EL (cell line): ENCODE measurements at regions not wholly inside any gene's neighbourhood (a gene's known extent, or its start where the extent isn't known, plus 50 kb on each side); places are given as distances from the start of the nearest gene placed in this dataset.

Experiments used
- DNase-seq: peaks from one replicate; pipeline ENCODE4 v3.0.0-alpha.2; 2016

DNA sequence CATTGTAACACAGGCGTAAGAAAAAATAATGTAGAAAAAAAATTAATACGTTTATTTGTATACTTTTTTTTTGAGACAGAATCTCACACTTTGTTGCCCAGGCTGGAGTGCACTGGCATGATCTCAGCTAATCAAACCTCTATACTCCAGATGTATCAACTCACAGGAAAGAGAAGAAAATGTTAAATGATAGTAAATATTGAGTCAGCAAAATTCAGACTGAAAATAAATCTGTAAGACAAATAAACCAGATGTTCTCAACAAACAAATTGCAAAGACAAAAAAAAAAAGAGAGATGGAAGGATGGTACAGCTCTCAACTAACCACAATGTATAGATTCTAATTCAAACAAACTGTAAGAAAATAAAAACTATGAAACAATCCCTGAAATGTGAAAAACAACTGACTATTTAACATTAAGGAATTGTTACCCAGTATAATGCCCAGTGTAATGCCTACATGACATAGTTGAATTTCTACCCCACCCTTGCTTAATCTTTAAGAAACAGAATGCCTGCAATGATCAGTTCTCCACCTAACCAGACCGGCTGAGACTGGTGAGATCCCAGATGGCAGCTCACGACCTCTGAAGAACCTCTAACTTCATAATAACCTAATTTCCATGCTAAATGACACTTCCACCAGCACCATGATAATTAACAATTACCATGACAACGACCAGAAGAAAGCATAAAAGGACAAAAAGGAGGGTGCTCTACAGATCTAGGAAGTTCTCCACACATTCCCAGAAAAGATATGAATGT, 272.0 kb upstream of the GNAI1 start:
- DNase-seq = no peak

- no peak for DNase-seq
Measured at GRCh38 chr7:79855172-79855571, 279.5 kb upstream of the GNAI1 start.

DNA sequence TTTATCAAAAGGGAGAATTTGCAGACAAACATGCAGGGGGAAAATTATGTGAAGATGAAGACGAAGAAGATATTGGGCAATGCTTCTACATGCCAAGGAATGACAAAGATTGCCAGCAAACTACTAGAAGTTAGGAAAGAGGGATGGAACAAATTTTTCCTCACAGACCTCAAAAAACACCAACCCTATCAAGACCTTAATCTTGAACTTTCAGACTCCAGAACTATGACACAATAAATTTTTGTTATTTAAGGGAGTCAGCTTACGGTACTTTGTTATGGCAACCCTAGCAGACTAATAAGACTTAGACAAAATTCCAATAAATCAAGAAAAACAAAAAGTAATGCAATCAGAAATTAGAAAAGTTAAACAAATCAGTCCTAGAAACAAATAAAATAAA, 280.0 kb upstream of the GNAI1 start:
- no peak for DNase-seq

GRCh38 chr7:79837915-79838314, 296.7 kb upstream of the GNAI1 start:
- no peak for DNase-seq

- DNase-seq = no peak
Measured at GRCh38 chr7:79833616-79834015, 301.0 kb upstream of the GNAI1 start.

DNA sequence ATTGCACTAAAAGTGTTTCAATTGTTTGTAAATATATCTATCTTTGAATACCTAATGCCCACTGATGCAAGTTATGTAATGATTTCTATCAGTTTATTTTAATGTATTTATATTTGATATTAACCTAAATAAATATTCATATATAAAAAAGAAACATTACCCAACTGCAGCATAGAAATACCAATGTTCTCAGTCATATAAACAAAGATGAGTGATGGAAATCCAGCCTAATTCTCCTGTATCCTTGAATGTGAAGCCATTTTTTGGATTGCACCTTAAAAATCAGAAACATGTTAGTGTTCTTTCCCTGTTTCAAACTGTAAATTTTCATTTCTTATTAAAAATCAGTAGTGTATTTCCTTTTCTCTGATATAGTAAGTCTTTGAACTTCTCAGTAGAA, 305.8 kb upstream of the GNAI1 start:
- no peak for DNase-seq

GRCh38 chr7:79823246-79823951, 311.2 kb upstream of the GNAI1 start:
- DNase-seq = no peak

- no peak for DNase-seq
Measured at GRCh38 chr7:79822620-79823240, 311.9 kb upstream of the GNAI1 start.

DNA sequence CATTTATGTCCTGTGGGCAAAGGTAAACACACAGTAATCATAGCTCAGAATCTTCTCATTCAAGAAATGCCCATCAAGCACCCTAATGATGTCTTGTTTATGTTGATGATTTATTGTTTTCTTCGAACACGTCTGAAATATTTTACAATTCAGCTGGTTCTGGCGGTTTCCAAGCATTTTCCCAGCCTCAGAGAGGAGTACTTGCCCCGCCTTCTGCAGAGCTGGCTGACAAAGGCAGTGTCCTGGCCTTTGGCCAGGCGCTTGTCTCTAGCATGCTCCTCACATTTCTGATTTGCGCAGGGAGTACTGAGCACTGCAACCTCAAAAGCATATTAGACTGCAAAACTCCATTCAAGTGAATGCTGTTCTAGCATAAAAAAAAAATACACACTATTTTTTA, 314.2 kb upstream of the GNAI1 start:
- DNase-seq = peak; percentile 17

DNA sequence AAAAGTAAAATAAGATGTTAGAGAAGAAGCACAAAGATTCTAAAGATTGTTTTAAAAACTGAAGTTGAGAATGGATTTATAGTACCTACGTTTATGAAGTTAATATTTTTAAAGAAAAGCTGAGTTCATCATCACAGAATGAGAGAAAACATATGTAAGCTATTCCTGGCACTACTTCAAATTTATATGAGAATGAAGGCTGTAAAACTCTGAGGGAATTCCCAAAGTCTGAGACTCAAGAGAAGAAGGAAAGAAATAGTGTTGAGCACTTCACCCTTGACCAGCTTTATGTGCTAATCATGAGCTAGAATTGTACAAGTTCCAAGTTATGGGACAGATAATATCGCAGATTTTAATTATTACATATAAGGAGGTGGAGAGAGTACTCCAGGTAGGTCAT, 323.7 kb upstream of the GNAI1 start:
- peak; percentile 6 for DNase-seq

DNA sequence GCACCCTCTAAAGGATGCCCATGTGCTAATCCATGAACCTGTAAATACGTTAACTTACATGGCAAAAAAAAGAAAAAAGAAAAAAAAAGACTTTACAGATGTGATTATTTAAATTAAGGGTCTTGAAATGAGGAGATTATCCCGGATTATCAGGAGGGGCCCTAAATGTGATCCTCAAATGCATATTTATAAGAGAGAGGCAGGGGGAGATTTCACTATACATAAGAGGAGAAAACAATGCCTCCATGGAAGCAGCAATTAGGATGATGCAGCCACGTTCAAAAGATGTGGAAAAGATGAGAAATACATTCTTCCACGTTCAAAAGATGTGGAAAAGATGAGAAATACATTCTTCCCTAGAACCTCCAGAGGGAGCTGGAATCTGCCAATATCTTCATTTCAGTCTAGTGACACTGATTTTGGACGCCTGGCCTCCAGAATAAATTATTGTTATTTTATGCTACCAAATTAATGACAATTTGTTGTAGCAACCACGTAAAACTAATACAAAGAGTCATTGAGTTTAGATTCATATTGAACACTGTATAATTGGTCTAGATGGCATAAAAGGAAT, 328.4 kb upstream of the GNAI1 start:
- DNase-seq = peak; percentile 34

- no peak for DNase-seq
Measured at GRCh38 chr7:79790656-79791262, 337.3 kb upstream of the MAGI2 start.

GRCh38 chr7:79789584-79790345, 336.3 kb upstream of the MAGI2 start:
- DNase-seq = peak; percentile 35

GRCh38 chr7:79787623-79788022, 334.2 kb upstream of the MAGI2 start:
- DNase-seq = no peak

DNA sequence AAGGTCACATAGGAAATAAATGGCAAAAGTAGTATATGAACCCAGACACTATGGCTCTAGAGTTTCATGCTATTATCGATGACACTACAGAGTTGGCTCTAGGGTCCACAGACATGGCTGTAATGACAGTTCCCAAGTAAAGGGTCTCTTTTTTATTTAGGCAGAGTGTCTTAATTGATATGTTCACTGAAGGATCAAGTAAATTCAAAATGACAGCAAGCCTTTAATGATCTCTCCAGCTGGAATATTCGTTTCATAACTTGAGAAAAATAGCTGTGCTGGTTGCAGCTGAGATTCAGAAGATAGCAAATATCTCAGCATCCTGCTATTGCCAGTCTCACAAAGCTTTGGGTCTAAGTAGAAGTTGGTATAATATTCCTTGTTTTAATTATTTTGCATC, 333.6 kb upstream of the MAGI2 start:
- no peak for DNase-seq

- DNase-seq = no peak
Measured at GRCh38 chr7:79786187-79786586, 332.7 kb upstream of the MAGI2 start.

DNA sequence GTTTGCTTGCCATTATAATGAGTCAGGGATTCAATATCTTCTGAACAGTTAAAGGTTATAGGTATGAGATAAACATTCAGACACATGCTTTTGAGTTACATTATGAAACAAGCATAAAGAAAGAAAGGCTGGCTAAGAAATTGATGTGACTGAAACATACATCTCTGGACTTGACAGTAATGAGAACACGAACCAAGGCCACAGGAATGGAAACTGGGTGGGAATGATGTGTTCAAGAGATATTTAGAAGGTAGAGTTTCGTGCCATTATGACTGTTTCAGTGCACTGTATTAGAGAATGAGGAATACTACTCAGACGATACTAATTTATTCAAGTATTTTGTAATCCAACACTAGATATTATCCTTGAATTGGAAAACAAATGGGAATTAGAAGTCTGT, 332.1 kb upstream of the MAGI2 start:
- DNase-seq = no peak

GRCh38 chr7:79782906-79783305, 329.4 kb upstream of the MAGI2 start:
- DNase-seq = no peak

- DNase-seq = no peak
Measured at GRCh38 chr7:79782256-79782655, 328.8 kb upstream of the MAGI2 start.

- no peak for DNase-seq
Measured at GRCh38 chr7:79781716-79782115, 328.2 kb upstream of the MAGI2 start.

GRCh38 chr7:79778786-79779770, 325.6 kb upstream of the MAGI2 start:
- DNase-seq = peak; percentile 82
